B cell (primary cell): ENCODE measurements at regions not wholly inside any gene's neighbourhood (a gene's known extent, or its start where the extent isn't known, plus 50 kb on each side); places are given as distances from the start of the nearest gene placed in this dataset.

Experiments
- ATAC-seq: fragments of 200-7000 bp; cut with Tn5 transposase; one replicate; pipeline ENCODE4 v1.10.0; 2021; ENCODE audit warnings: low read depth, mild to moderate bottlenecking, moderate number of reproducible peaks, moderate library complexity
- CTCF ChIA-PET: fragments of 350-600 bp; sonication (Branson Sonifier 250); formaldehyde crosslinking; loops from one replicate; lab custom pipeline; 2021; ENCODE audit warnings: antibody characterized with exemption, inconsistent platforms; lab: Charles Lee
- POLR2A ChIA-PET: fragments of 350-600 bp; sonication (Branson Sonifier 250); formaldehyde crosslinking; loops from one replicate; lab custom pipeline; 2021; ENCODE audit warnings: antibody characterized with exemption; lab: Charles Lee
- DNase-seq: peaks from one replicate; pipeline ENCODE4 v3.0.0; 2013
- H2AFZ ChIP-seq: 2 replicates; pipeline ENCODE4 v1.6.1; 2012; ENCODE audit warnings: mild to moderate bottlenecking, low read depth, low read length; ENCODE audit not compliant: insufficient read depth, poor library complexity, severe bottlenecking
- H3K27ac ChIP-seq, 2 donors: 1 replicate in 1 of 2; 2 replicates in 1 of 2; pipeline ENCODE4 v1.5.1; 2012 to 2013; ENCODE audit warnings: low read length in 2 of 2, mild to moderate bottlenecking in 2 of 2, moderate library complexity in 1 of 2
- H3K27me3 ChIP-seq, 4 experiments: fragments of 200-600 bp in 1 of 4; sonication (generic) in 1 of 4; replicated peaks in 1 of 4; 1 replicate in 2 of 4; 2 replicates in 2 of 4; pipeline versions ENCODE4 v1.6.1 to v1.7.0; 2013 to 2016; ENCODE audit warnings: low read length in 3 of 4, mild to moderate bottlenecking in 2 of 4, mixed read lengths in 1 of 4, moderate library complexity in 1 of 4; ENCODE audit not compliant: insufficient read depth in 4 of 4, control insufficient read depth in 3 of 4; ENCODE audit errors: control extremely low read depth in 1 of 4
- H3K36me3 ChIP-seq, 2 experiments: replicated peaks in 1 of 2; 1 replicate in 1 of 2; 2 replicates in 1 of 2; pipeline versions ENCODE4 v1.6.1 to v1.7.1; 2013; ENCODE audit warnings: low read length in 1 of 2; ENCODE audit not compliant: insufficient read depth in 2 of 2, control insufficient read depth in 1 of 2; ENCODE audit errors: control extremely low read depth in 1 of 2, extremely low read depth in 1 of 2
- H3K4me1 ChIP-seq, 2 donors: fragments of 200-600 bp in 1 of 2; sonication (generic) in 1 of 2; 1 replicate in 1 of 2; 2 replicates in 1 of 2; pipeline versions ENCODE4 v1.5.1 to v1.6.1; 2013 to 2017; ENCODE audit warnings: low read length in 2 of 2; ENCODE audit not compliant: control insufficient read depth in 2 of 2, insufficient read depth in 2 of 2
- H3K4me2 ChIP-seq: replicated peaks from 2 replicates; pipeline ENCODE3; 2012; ENCODE audit warnings: mild to moderate bottlenecking, low read depth, low read length; ENCODE audit not compliant: poor library complexity, severe bottlenecking
- H3K4me3 ChIP-seq, 5 experiments: fragments of 200-600 bp in 1 of 5; sonication (generic) in 1 of 5; 1 replicate in 3 of 5; 2 replicates in 2 of 5; pipeline versions ENCODE4 v1.5.1 to v1.7.0; 2011 to 2016; ENCODE audit warnings: low read length in 4 of 5, mild to moderate bottlenecking in 4 of 5, low read depth in 2 of 5, control low read depth in 1 of 5, moderate library complexity in 1 of 5; ENCODE audit not compliant: insufficient read depth in 1 of 5; ENCODE audit errors: control extremely low read depth in 1 of 5, extremely low read depth in 1 of 5
- H3K79me2 ChIP-seq: fragments of 200-600 bp; sonication (generic); one replicate; pipeline ENCODE4 v1.6.0; 2016; ENCODE audit warnings: low read length; ENCODE audit not compliant: control insufficient read depth, insufficient read depth
- H3K9ac ChIP-seq: fragments of 200-600 bp; sonication (generic); 2 replicates; pipeline ENCODE4 v1.6.1; 2017; ENCODE audit warnings: mild to moderate bottlenecking, low read length, moderate library complexity
- H3K9me3 ChIP-seq, 3 donors: one replicate each; pipeline versions ENCODE4 v1.6.1 to v1.7.1; 2013; ENCODE audit warnings: low read length in 2 of 3; ENCODE audit not compliant: control insufficient read depth in 2 of 3, insufficient read depth in 1 of 3; ENCODE audit errors: control extremely low read depth in 1 of 3
- H4K20me1 ChIP-seq: 2 replicates; pipeline ENCODE4 v1.6.0; 2012; ENCODE audit warnings: mild to moderate bottlenecking, low read length; ENCODE audit not compliant: insufficient read depth, control insufficient read depth, poor library complexity, severe bottlenecking
- H3K27ac Mint-ChIP-seq: one replicate; pipeline ENCODE4 v1.8.0; 2021; ENCODE audit warnings: mixed read lengths
- H3K27me3 Mint-ChIP-seq: one replicate; pipeline ENCODE4 v1.8.0; 2021; ENCODE audit warnings: mixed read lengths
- H3K4me1 Mint-ChIP-seq: one replicate; pipeline ENCODE4 v1.8.0; 2021; ENCODE audit warnings: mixed read lengths
- H3K4me3 Mint-ChIP-seq: one replicate; pipeline ENCODE4 v1.8.0; 2021; ENCODE audit warnings: mixed read lengths
- H3K9me3 Mint-ChIP-seq: one replicate; pipeline ENCODE4 v1.8.0; 2022; ENCODE audit warnings: mixed read lengths; ENCODE audit not compliant: insufficient read depth
- EZH2 ChIP-seq: IDR thresholded peaks from 2 replicates; pipeline ENCODE4 v1.6.1; 2012; ENCODE audit warnings: borderline replicate concordance, low read depth, mild to moderate bottlenecking, moderate library complexity, low read length; ENCODE audit not compliant: insufficient read depth, poor library complexity, severe bottlenecking
- WGBS: methylation state at CpG from one replicate; pipeline ENCODE4 v1.1.5; 2013; ENCODE audit warnings: missing lambda C conversion rate; ENCODE audit not compliant: insufficient coverage; 5-methylcytosine and 5-hydroxymethylcytosine counted together
- intact Hi-C: fragments of 100-400 bp; cut with micrococcal nuclease; formaldehyde crosslinking; loops from one replicate; pipeline ENCODE4 v1.10.0; 2022
- TF ChIP-seq, protein P1 (sequence below): fragments of 200-600 bp; IDR thresholded peaks from one replicate; pipeline ENCODE4 v1.8.0; 2022; ENCODE audit warnings: antibody characterized with exemption, mild to moderate bottlenecking

DNA sequence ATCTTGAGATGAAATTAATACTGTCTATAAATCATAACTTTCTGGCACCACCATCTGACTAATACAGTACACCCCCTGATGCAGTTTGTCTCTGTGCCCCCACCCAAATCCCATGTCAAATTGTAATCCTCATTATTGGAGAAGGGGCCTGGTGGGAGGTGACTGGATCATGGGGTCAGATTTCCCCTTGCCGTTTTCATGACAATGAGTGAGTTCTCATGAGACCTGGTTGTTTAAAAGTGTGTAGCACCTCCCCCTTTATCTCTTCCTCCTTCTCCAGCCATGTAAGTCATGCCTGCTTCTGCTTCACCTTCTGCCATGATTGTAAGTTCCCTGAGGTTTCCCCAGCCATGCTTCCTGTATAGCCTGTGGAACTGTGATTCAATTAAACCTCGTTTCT is 78.7 kb upstream of the CDH6 start:
- Mint-ChIP-seq H3K4me1 (no peaks in the 10 kb centered on the region), H3K27ac (no peak overlapping the region), H3K4me3 (no peak overlapping the region), H3K27me3 (no peaks in the 10 kb centered on the region), H3K9me3 (peaks cover 4% of the 10 kb centered on the region)
- Histone ChIP-seq H3K4me2 (no peak overlapping the region), H3K4me1 (no peaks in the 10 kb centered on the region), H3K4me3 (no peak overlapping the region), H3K79me2 (no peaks in the 10 kb centered on the region), H3K9ac (no peak overlapping the region), H3K9me3 (no peaks in the 10 kb centered on the region), H4K20me1 (no peaks in the 10 kb centered on the region), H2AFZ (no peak overlapping the region), H3K27ac (no peak overlapping the region), H3K36me3 (no peaks in the 10 kb centered on the region), H3K27me3 (no peaks in the 10 kb centered on the region)
- ATAC-seq (no peak), DNase-seq (no peak)
- CTCF ChIA-PET, result no interaction called here
- TF ChIP-seq, protein P1, sequence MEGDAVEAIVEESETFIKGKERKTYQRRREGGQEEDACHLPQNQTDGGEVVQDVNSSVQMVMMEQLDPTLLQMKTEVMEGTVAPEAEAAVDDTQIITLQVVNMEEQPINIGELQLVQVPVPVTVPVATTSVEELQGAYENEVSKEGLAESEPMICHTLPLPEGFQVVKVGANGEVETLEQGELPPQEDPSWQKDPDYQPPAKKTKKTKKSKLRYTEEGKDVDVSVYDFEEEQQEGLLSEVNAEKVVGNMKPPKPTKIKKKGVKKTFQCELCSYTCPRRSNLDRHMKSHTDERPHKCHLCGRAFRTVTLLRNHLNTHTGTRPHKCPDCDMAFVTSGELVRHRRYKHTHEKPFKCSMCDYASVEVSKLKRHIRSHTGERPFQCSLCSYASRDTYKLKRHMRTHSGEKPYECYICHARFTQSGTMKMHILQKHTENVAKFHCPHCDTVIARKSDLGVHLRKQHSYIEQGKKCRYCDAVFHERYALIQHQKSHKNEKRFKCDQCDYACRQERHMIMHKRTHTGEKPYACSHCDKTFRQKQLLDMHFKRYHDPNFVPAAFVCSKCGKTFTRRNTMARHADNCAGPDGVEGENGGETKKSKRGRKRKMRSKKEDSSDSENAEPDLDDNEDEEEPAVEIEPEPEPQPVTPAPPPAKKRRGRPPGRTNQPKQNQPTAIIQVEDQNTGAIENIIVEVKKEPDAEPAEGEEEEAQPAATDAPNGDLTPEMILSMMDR, result no peak
- TF ChIP-seq EZH2, result no peak
- 64% methylated on average over 1 of the region's 2 CpGs for WGBS
- POLR2A ChIA-PET, result no interaction called here
- intact Hi-C loops, result no loop called here

DNA sequence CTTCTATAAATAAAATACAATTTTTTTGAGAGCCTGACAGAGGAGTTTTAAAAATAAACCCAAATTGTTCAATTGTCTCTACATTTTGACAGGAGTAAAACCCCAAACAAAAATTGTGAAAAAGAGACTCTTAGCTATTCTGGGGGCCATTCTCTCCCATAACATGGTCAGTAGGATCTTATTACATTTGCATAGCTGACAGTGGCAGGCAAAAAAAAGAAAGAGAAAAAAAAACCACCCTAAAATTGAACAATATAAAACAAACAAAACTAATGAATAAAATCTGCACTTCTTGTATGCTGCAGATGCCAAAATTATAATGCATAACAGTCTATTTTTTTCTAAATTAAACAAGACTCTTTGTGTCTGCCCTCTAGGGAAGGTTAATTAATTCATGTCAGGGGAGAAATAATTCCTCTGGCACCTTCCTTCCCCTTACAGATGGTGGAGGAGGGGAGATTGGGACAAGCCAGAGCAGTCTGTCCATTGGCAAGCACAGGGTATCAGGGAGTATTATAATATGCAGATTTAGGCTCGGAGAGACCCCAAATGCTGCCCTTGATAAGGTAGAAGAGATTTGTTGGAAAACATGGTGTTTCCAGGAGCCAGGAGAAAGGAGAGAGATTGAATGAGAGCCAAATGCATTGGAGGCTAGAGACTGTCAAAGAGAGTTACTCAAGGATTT is 79.7 kb upstream of the CDH6 start:
- Mint-ChIP-seq H3K27me3 (no peaks in the 10 kb centered on the region), H3K9me3 (peaks cover 4% of the 10 kb centered on the region), H3K4me1 (no peaks in the 10 kb centered on the region), H3K27ac (no peak overlapping the region), H3K4me3 (no peak overlapping the region)
- no peaks in the 10 kb centered on the region for H3K9me3 ChIP-seq
- no peaks in the 10 kb centered on the region for H3K36me3 ChIP-seq
- no peak for TF ChIP-seq EZH2
- TF ChIP-seq, protein P1, result no peak
- no peak overlapping the region for H3K9ac ChIP-seq
- H3K27ac ChIP-seq, result no peak overlapping the region
- WGBS, result 89% methylated on average over 1 of the region's 1 CpG
- H3K4me1 ChIP-seq, result no peaks in the 10 kb centered on the region
- H4K20me1 ChIP-seq, result no peaks in the 10 kb centered on the region
- H3K4me3 ChIP-seq, result no peak overlapping the region
- CTCF ChIA-PET, result no interaction called here
- H3K27me3 ChIP-seq, result no peaks in the 10 kb centered on the region
- H3K4me2 ChIP-seq, result no peak overlapping the region
- no peaks in the 10 kb centered on the region for H3K79me2 ChIP-seq
- DNase-seq (no peak), ATAC-seq (no peak)
- POLR2A ChIA-PET, result no interaction called here
- H2AFZ ChIP-seq, result no peak overlapping the region
- intact Hi-C loops, result no loop called here
